GM06990 (cell line): ENCODE measurements at regions not wholly inside any gene's neighbourhood (a gene's known extent, or its start where the extent isn't known, plus 50 kb on each side); places are given as distances from the start of the nearest gene placed in this dataset.

ENCODE experiments used
- DNase-seq: peaks from one replicate; pipeline ENCODE4 v3.0.0-alpha.2; 2011; ENCODE audit not compliant: insufficient read length; ENCODE audit errors: extremely low read depth
- H3K27me3 ChIP-seq: replicated peaks from 2 replicates; pipeline ENCODE4 v1.6.0; 2011; ENCODE audit warnings: low read length; ENCODE audit not compliant: control insufficient read depth, insufficient read depth
- H3K36me3 ChIP-seq: 2 replicates; pipeline ENCODE4 v1.5.1; 2011; ENCODE audit warnings: low read length; ENCODE audit not compliant: control insufficient read depth, insufficient read depth
- H3K4me3 ChIP-seq: replicated peaks from 2 replicates; pipeline ENCODE4 v1.5.1; 2011; ENCODE audit warnings: low read depth, mild to moderate bottlenecking, control low read depth, low read length
- CTCF ChIP-seq: IDR thresholded peaks from 2 replicates; pipeline ENCODE4 v1.5.1; 2011; ENCODE audit warnings: low read length, control low read depth, mild to moderate bottlenecking, inconsistent platforms; ENCODE audit not compliant: insufficient read depth, poor library complexity, severe bottlenecking

- no peak for DNase-seq
- no peak for TF ChIP-seq CTCF
- Histone ChIP-seq H3K36me3 (no peaks in the 10 kb centered on the region), H3K27me3 (no peaks in the 10 kb centered on the region), H3K4me3 (no peak overlapping the region)
Observed at GRCh38 chr5:133840168-133840567, 128.3 kb downstream of the C5orf15 start.

GRCh38 chr5:133839721-133840120 is 128.7 kb downstream of the C5orf15 start:
- TF ChIP-seq CTCF, result no peak
- H3K27me3 ChIP-seq, result no peaks in the 10 kb centered on the region
- H3K36me3 ChIP-seq, result no peaks in the 10 kb centered on the region
- no peak overlapping the region for H3K4me3 ChIP-seq
- DNase-seq, result no peak

GRCh38 chr5:133839090-133839489 is 129.3 kb downstream of the C5orf15 start:
- no peak for TF ChIP-seq CTCF
- DNase-seq, result no peak
- Histone ChIP-seq H3K27me3 (no peaks in the 10 kb centered on the region), H3K36me3 (no peaks in the 10 kb centered on the region), H3K4me3 (no peak overlapping the region)

- no peak for TF ChIP-seq CTCF
- DNase-seq, result no peak
- no peaks in the 10 kb centered on the region for H3K27me3 ChIP-seq
Observed at GRCh38 chr5:133838286-133838685, 130.1 kb downstream of the C5orf15 start.

GRCh38 chr5:133831491-133832224 is 136.8 kb downstream of the C5orf15 start:
- no peaks in the 10 kb centered on the region for H3K27me3 ChIP-seq
- TF ChIP-seq CTCF, result no peak
- DNase-seq, result no peak
- no peak overlapping the region for H3K4me3 ChIP-seq
- no peaks in the 10 kb centered on the region for H3K36me3 ChIP-seq

More at GRCh38 chr5:133838286-133838685, 130.1 kb downstream of the C5orf15 start:
- no peaks in the 10 kb centered on the region for H3K36me3 ChIP-seq
- no peak overlapping the region for H3K4me3 ChIP-seq
